GM18520 (cell line): ENCODE measurements at regions not wholly inside any gene's neighbourhood (a gene's known extent, or its start where the extent isn't known, plus 50 kb on each side); places are given as distances from the start of the nearest gene placed in this dataset.
"Not testable (repeated sequence)": the region's sequence is repeated elsewhere in the genome, so short reads cannot be mapped to it uniquely, and the experiment has no call there.

Source experiments
- ATAC-seq: cut with Tn5 transposase; IDR thresholded peaks from one replicate; pipeline ENCODE4 v1.9.1; 2021; ENCODE audit not compliant: unreplicated experiment

- ATAC-seq: no peak
Measured at GRCh38 chr3:72270072-72270681, 485.2 kb upstream of the PROK2 start.

GRCh38 chr3:72269475-72269874 is 484.5 kb upstream of the PROK2 start:
- ATAC-seq: no peak

GRCh38 chr3:72266921-72267524 is 482.1 kb upstream of the PROK2 start:
- not testable (repeated sequence) for ATAC-seq

- ATAC-seq: no peak
Measured at GRCh38 chr3:72266016-72266370, 481.0 kb upstream of the PROK2 start.

GRCh38 chr3:72265256-72266015 is 480.5 kb upstream of the PROK2 start:
- ATAC-seq: no peak

- no peak for ATAC-seq
Measured at GRCh38 chr3:72263223-72263990, 478.5 kb upstream of the PROK2 start.

- ATAC-seq: no peak
Measured at GRCh38 chr3:72262736-72263135, 477.8 kb upstream of the PROK2 start.

- ATAC-seq: no peak
Measured at GRCh38 chr3:72261566-72262564, 476.9 kb upstream of the PROK2 start.

GRCh38 chr3:72260588-72260910 is 475.6 kb upstream of the PROK2 start:
- ATAC-seq: no peak

GRCh38 chr3:72259755-72260587 is 475.0 kb upstream of the PROK2 start:
- peak; percentile 34 for ATAC-seq

- no peak for ATAC-seq
Measured at GRCh38 chr3:72258361-72259141, 473.6 kb upstream of the PROK2 start.

GRCh38 chr3:72257738-72258137 is 472.8 kb upstream of the PROK2 start:
- no peak for ATAC-seq

GRCh38 chr3:72257203-72257602 is 472.3 kb upstream of the PROK2 start:
- no peak for ATAC-seq

GRCh38 chr3:72256716-72257115 is 471.8 kb upstream of the PROK2 start:
- ATAC-seq: no peak

- no peak for ATAC-seq
Measured at GRCh38 chr3:72255791-72256559, 471.0 kb upstream of the PROK2 start.

- no peak for ATAC-seq
Measured at GRCh38 chr3:72255191-72255590, 470.2 kb upstream of the PROK2 start.

- no peak for ATAC-seq
Measured at GRCh38 chr3:72254483-72254882, 469.5 kb upstream of the PROK2 start.

GRCh38 chr3:72250725-72251124 is 465.8 kb upstream of the PROK2 start:
- no peak for ATAC-seq
